ENCODE measurements at regions not wholly inside any gene's neighbourhood (a gene's known extent, or its start where the extent isn't known, plus 50 kb on each side); places are given as distances from the start of the nearest gene placed in this dataset.

- Histone ChIP-seq H3K36me3 (no peaks in the 10 kb centered on the region), H3K27ac (no peak overlapping the region), H3K4me1 (peaks cover 0 to 13% (median 0%) of the 10 kb centered on the region in 4 donors), H3K27me3 (no peaks in the 10 kb centered on the region), H3K9me3 (no peaks in the 10 kb centered on the region), H3K4me3 (no peak overlapping the region)
- DNase-seq (ENCODE audit: low spot score in 2 of 2), result no peak
- TF ChIP-seq POLR2A (IDR thresholded peaks at IDR 0.05), result no peak
- TF ChIP-seq EP300 (IDR thresholded peaks at IDR 0.05), result no peak
- TF ChIP-seq, protein P1, sequence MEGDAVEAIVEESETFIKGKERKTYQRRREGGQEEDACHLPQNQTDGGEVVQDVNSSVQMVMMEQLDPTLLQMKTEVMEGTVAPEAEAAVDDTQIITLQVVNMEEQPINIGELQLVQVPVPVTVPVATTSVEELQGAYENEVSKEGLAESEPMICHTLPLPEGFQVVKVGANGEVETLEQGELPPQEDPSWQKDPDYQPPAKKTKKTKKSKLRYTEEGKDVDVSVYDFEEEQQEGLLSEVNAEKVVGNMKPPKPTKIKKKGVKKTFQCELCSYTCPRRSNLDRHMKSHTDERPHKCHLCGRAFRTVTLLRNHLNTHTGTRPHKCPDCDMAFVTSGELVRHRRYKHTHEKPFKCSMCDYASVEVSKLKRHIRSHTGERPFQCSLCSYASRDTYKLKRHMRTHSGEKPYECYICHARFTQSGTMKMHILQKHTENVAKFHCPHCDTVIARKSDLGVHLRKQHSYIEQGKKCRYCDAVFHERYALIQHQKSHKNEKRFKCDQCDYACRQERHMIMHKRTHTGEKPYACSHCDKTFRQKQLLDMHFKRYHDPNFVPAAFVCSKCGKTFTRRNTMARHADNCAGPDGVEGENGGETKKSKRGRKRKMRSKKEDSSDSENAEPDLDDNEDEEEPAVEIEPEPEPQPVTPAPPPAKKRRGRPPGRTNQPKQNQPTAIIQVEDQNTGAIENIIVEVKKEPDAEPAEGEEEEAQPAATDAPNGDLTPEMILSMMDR (IDR thresholded peaks at IDR 0.05), result no peak
- 56 to 60% methylated on average over 10 of the region's 10 CpGs for WGBS, 2 donors
These were observed 247.7 kb upstream of the PMEPA1 start for GRCh38 chr20:57957411-57958049.

DNA sequence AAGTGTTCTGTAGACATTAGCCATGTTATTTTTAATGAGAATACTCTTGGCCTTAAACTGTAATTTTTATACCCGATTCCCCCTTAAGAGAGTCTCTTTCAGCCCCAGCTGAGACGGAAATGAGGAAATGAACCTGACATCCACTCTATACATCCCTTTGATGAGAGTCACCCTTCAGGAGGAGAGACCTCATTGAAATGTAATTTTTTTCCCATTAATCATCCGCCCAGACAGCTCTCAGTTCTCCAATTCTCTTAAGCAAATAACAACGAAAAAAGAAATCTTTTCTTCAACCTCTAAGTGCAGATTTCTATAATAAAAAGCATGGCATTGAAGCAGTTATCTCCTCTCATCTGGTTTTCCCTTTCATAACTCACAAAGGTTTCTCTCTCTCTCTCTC is 243.8 kb upstream of the PMEPA1 start:
- no peak for TF ChIP-seq EP300 (IDR thresholded peaks at IDR 0.05)
- TF ChIP-seq, protein P1 (IDR thresholded peaks at IDR 0.05), result no peak
- TF ChIP-seq POLR2A (IDR thresholded peaks at IDR 0.05), result no peak
- H3K36me3 ChIP-seq, result no peaks in the 10 kb centered on the region
- H3K4me3 ChIP-seq, result no peak overlapping the region
- H3K9me3 ChIP-seq, result no peaks in the 10 kb centered on the region
- 43 to 52% methylated on average over 4 of the region's 4 CpGs for WGBS, 2 donors
- no peak for DNase-seq (ENCODE audit: low spot score in 2 of 2)
- H3K27ac ChIP-seq, result no peak overlapping the region
- no peaks in the 10 kb centered on the region for H3K27me3 ChIP-seq
- H3K4me1 ChIP-seq, result no peaks in the 10 kb centered on the region

- H3K27ac ChIP-seq, result no peak overlapping the region
- TF ChIP-seq POLR2A (IDR thresholded peaks at IDR 0.05) (no peak), EP300 (IDR thresholded peaks at IDR 0.05) (no peak)
- TF ChIP-seq, protein P1 (IDR thresholded peaks at IDR 0.05), result no peak
- no peak for DNase-seq (ENCODE audit: low spot score in 2 of 2)
- peaks cover 0 to 9% (median 2%) of the 10 kb centered on the region in 4 donors for H3K4me1 ChIP-seq
- WGBS, 2 donors, result 81 to 97% methylated on average over 1 of the region's 1 CpG
- no peaks in the 10 kb centered on the region for H3K36me3 ChIP-seq
- H3K27me3 ChIP-seq, result no peaks in the 10 kb centered on the region
- H3K4me3 ChIP-seq, result no peak overlapping the region
- H3K9me3 ChIP-seq, result no peaks in the 10 kb centered on the region
These were observed 242.3 kb upstream of the PMEPA1 start for GRCh38 chr20:57952136-57952535.

DNA sequence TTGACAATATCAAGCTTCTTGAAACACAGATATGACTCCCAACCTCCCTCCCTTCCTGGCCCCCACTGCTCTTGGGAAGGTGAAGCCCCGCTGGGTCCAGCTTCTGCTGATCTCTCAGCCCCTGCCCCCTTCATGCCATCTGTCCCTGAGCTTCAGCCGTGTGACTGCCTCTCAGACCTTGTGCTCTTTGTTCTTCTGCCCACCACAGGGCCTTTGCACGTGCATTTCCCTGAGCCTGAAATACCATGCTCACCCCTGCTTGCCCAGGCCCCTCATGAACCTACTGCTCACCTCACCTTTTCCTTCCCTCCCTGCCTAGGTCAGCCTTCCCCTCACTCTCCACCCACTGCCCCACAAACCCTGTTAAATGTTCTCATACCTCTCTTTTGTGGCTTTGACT is 241.7 kb upstream of the PMEPA1 start:
- Histone ChIP-seq H3K9me3 (no peaks in the 10 kb centered on the region), H3K36me3 (no peaks in the 10 kb centered on the region), H3K4me1 (peaks cover 0 to 9% (median 2%) of the 10 kb centered on the region in 4 donors), H3K27me3 (no peaks in the 10 kb centered on the region), H3K27ac (no peak overlapping the region), H3K4me3 (no peak overlapping the region)
- TF ChIP-seq EP300 (IDR thresholded peaks at IDR 0.05) (no peak), POLR2A (IDR thresholded peaks at IDR 0.05) (no peak)
- TF ChIP-seq, protein P1 (IDR thresholded peaks at IDR 0.05), result no peak
- 91 to 92% methylated on average over 3 of the region's 3 CpGs for WGBS, 2 donors
- no peak for DNase-seq (ENCODE audit: low spot score in 2 of 2)

DNA sequence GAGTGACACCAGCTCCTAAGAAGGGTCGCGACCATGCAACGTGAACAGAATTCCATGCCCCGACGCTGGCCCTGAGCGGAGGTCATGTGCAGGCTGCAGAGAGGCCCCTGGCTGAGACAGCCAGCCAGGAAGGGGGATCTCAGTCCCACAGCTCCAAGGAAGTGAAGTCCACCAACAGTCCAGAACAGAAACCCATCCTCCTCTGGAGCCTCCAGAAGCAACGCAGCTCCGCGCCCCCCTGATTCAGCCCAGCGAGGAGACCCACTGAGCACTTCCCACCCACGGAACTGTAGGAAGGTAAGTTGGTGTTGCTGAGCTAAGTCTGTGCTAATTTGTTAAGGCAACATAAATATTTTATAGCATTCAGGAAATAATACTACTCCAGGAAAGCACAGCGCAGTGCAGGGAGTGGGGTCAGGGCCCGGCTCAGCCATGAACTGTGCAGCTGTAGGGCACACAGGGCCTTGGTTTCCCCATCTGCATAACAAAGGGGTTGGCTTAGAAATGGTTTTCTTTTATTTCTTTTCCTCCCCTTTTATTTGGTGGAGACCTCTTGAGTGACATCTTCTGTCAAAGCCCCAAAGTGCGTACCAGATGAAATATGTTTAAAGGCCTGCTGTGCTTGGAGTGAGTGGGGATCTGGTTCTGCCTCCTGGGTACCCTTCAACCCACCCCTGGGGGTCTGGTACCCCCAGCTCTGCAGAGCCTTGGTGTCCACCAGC is 241.1 kb upstream of the PMEPA1 start:
- TF ChIP-seq POLR2A (IDR thresholded peaks at IDR 0.05) (no peak), EP300 (IDR thresholded peaks at IDR 0.05) (no peak)
- TF ChIP-seq, protein P1 (IDR thresholded peaks at IDR 0.05), result no peak
- H3K27me3 ChIP-seq, result no peaks in the 10 kb centered on the region
- WGBS, 2 donors, result 64 to 76% methylated on average over 14 of the region's 14 CpGs
- H3K27ac ChIP-seq, result no peak overlapping the region
- no peaks in the 10 kb centered on the region for H3K9me3 ChIP-seq
- H3K4me3 ChIP-seq, result no peak overlapping the region
- peaks cover 0 to 9% (median 2%) of the 10 kb centered on the region in 4 donors for H3K4me1 ChIP-seq
- H3K36me3 ChIP-seq, result no peaks in the 10 kb centered on the region
- DNase-seq (ENCODE audit: low spot score in 2 of 2), result no peak

Measured in tibial nerve (tissue), 4 donors.